Endothelial cell of umbilical vein (primary cell): ENCODE measurements at regions not wholly inside any gene's neighbourhood (a gene's known extent, or its start where the extent isn't known, plus 50 kb on each side); places are given as distances from the start of the nearest gene placed in this dataset.

Source experiments
- EZH2 ChIP-seq: IDR thresholded peaks from 2 replicates; pipeline ENCODE4 v1.6.1; 2012; ENCODE audit warnings: borderline replicate concordance, low read depth, mild to moderate bottlenecking, moderate library complexity, low read length, inconsistent platforms; ENCODE audit not compliant: severe bottlenecking
- FOS ChIP-seq: IDR thresholded peaks from 2 replicates; pipeline ENCODE4 v1.6.1; 2011; ENCODE audit warnings: mild to moderate bottlenecking, low read length, moderate library complexity, borderline replicate concordance; ENCODE audit not compliant: insufficient read depth
- GATA2 ChIP-seq: IDR thresholded peaks from 2 replicates; pipeline ENCODE4 v1.7.0; 2011; ENCODE audit warnings: low read depth, mild to moderate bottlenecking, moderate library complexity, mixed read lengths, low read length; ENCODE audit not compliant: insufficient read length, insufficient read depth
- JUN ChIP-seq: IDR thresholded peaks from 2 replicates; pipeline ENCODE4 v1.6.1; 2011; ENCODE audit warnings: borderline replicate concordance, low read depth; ENCODE audit not compliant: insufficient read length, insufficient read depth
- MAX ChIP-seq: IDR thresholded peaks from 2 replicates; pipeline ENCODE4 v1.6.1; 2011; ENCODE audit not compliant: insufficient read depth, insufficient read length
- MYC ChIP-seq: IDR thresholded peaks from one replicate; pipeline ENCODE4 v1.6.1; 2011; ENCODE audit warnings: mild to moderate bottlenecking, low read depth, low read length
- POLR2A ChIP-seq: IDR thresholded peaks from 2 replicates; pipeline ENCODE4 v1.6.1; 2012; ENCODE audit warnings: low read depth, mild to moderate bottlenecking, control low read depth, low read length
- POLR2AphosphoS5 ChIP-seq: IDR thresholded peaks from 2 replicates; pipeline ENCODE4 v1.6.1; 2012; ENCODE audit warnings: low read depth, mild to moderate bottlenecking, control low read depth, low read length, moderate library complexity; ENCODE audit not compliant: insufficient read depth
- TF ChIP-seq, protein P1 (sequence below), 2 donors: IDR thresholded peaks; 1 replicate in 1 of 2; 2 replicates in 1 of 2; pipeline ENCODE4 v1.5.1; 2011; ENCODE audit warnings: low read length in 2 of 2, mild to moderate bottlenecking in 2 of 2, moderate library complexity in 2 of 2, control low read depth in 1 of 2, inconsistent platforms in 1 of 2, low read depth in 1 of 2; ENCODE audit not compliant: insufficient read depth in 1 of 2; ENCODE audit errors: extremely low read depth in 1 of 2

DNA sequence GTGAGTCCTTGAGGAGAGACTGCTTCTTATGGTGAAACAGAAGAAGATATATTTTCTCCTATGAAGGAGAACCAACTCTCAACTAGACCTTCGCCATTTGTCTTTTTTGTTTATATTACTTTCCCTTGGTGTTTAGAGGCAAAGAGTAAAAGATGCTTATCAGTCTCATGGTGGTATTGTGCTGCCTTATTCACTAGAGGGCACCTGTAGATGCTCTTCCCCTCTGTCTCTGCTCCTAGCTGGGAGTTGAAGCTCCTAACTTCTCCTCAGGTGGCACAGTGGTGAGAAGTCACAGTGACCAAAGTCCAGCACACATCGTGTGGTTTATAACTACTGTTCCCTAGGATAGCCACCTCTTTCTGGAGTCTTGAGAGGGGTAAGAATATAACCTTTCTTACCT is 1359.6 kb downstream of the PLA2G4A start:
- TF ChIP-seq, protein P1, sequence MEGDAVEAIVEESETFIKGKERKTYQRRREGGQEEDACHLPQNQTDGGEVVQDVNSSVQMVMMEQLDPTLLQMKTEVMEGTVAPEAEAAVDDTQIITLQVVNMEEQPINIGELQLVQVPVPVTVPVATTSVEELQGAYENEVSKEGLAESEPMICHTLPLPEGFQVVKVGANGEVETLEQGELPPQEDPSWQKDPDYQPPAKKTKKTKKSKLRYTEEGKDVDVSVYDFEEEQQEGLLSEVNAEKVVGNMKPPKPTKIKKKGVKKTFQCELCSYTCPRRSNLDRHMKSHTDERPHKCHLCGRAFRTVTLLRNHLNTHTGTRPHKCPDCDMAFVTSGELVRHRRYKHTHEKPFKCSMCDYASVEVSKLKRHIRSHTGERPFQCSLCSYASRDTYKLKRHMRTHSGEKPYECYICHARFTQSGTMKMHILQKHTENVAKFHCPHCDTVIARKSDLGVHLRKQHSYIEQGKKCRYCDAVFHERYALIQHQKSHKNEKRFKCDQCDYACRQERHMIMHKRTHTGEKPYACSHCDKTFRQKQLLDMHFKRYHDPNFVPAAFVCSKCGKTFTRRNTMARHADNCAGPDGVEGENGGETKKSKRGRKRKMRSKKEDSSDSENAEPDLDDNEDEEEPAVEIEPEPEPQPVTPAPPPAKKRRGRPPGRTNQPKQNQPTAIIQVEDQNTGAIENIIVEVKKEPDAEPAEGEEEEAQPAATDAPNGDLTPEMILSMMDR (IDR thresholded peaks at IDR 0.05; ENCODE audit: extremely low read depth in 1 of 2, insufficient read depth in 1 of 2, low read depth in 1 of 2, low read length in 2 of 2) = no peak
- TF ChIP-seq POLR2A (no peak), POLR2AphosphoS5 (no peak), MYC (no peak), MAX (no peak), EZH2 (no peak), FOS (no peak), GATA2 (peak; percentile 20), JUN (no peak)
